HCT116 (cell line): ENCODE measurements at regions not wholly inside any gene's neighbourhood (a gene's known extent, or its start where the extent isn't known, plus 50 kb on each side); places are given as distances from the start of the nearest gene placed in this dataset.

ENCODE experiments used
- ATAC-seq: fragments of 200-7000 bp; cut with Tn5 transposase; 2 replicates; pipeline ENCODE4 v1.9.1; 2020; ENCODE audit warnings: mild to moderate bottlenecking, moderate library complexity
- BruUV-seq: library from RNA; stranded (reverse); fragments of 400-500 nt; replicated peaks from 2 replicates; lab custom pipeline; 2021; lab: Mats Ljungman, UMichigan
- CTCF ChIA-PET: fragments of 300-600 bp; sonication (Branson Sonifier 250); formaldehyde crosslinking; loops from one replicate; lab custom pipeline; 2021; ENCODE audit warnings: antibody characterized with exemption; lab: Charles Lee
- POLR2A ChIA-PET: fragments of 300-600, 350-600 bp; sonication (Branson Sonifier 250); formaldehyde crosslinking; loops from one replicate; lab custom pipeline; 2021; ENCODE audit warnings: antibody characterized with exemption; lab: Charles Lee
- RAD21 ChIA-PET, 2 experiments: fragments of 300-600 bp; sonication (Branson Sonifier 250); formaldehyde crosslinking; loops; one replicate each; lab custom pipeline; 2023; ENCODE audit warnings: low total read pairs in 2 of 2; ENCODE audit not compliant: uncharacterized antibody in 2 of 2, unreplicated experiment in 2 of 2, low non-redundant PET in 1 of 2; lab: Charles Lee
- DNase-seq: peaks from one replicate; pipeline ENCODE4 v3.0.0-alpha.2; 2010; ENCODE audit warnings: low read depth, low spot score
- H2AFZ ChIP-seq: fragments of 200-600 bp; shearing (Covaris generic), sonication (generic); 2 replicates; pipeline ENCODE4 v1.6.1; 2017; ENCODE audit warnings: low read depth, mixed run types, mixed read lengths, antibody characterized with exemption, low read length; ENCODE audit not compliant: poor library complexity, severe bottlenecking
- H3K27ac ChIP-seq: 2 replicates; pipeline ENCODE4 v1.5.1; 2012; ENCODE audit warnings: low read depth, low read length
- H3K27me3 ChIP-seq: fragments of 200-600 bp; sonication (generic); 2 replicates; pipeline ENCODE4 v1.6.1; 2016; ENCODE audit warnings: mixed run types, low read length, mixed read lengths; ENCODE audit not compliant: insufficient read depth
- H3K36me3 ChIP-seq, 2 experiments: fragments of 200-500 bp in 1 of 2; fragments of 200-600 bp in 1 of 2; sonication (Bioruptor generic) in 1 of 2; sonication (generic) in 1 of 2; 2 replicates each; pipeline versions ENCODE4 v1.5.1 to v1.6.1; 2014 to 2016; ENCODE audit warnings: low read length in 2 of 2, inconsistent platforms in 1 of 2, mixed read lengths in 1 of 2, mixed run types in 1 of 2; ENCODE audit not compliant: insufficient read depth in 2 of 2, control insufficient read depth in 1 of 2
- H3K4me1 ChIP-seq, 2 experiments: fragments of 200-600 bp in 1 of 2; sonication (generic) in 1 of 2; 2 replicates each; pipeline versions ENCODE4 v1.5.1 to v1.6.1; 2012 to 2017; ENCODE audit warnings: low read length in 2 of 2, inconsistent platforms in 1 of 2, mild to moderate bottlenecking in 1 of 2, mixed read lengths in 1 of 2, mixed run types in 1 of 2, moderate library complexity in 1 of 2; ENCODE audit not compliant: insufficient read depth in 2 of 2, control insufficient read depth in 1 of 2
- H3K4me2 ChIP-seq: fragments of 200-600 bp; sonication (generic); 2 replicates; pipeline ENCODE4 v1.6.1; 2017; ENCODE audit warnings: mixed run types, low read length, mixed read lengths
- H3K4me3 ChIP-seq, 2 experiments: fragments of 200-600 bp in 1 of 2; sonication (generic) in 1 of 2; replicated peaks in 1 of 2; 2 replicates each; pipeline ENCODE4 v1.5.1; 2011 to 2016; ENCODE audit warnings: low read length in 2 of 2, control low read depth in 1 of 2, low read depth in 1 of 2, mild to moderate bottlenecking in 1 of 2, mixed read lengths in 1 of 2, mixed run types in 1 of 2
- H3K79me2 ChIP-seq: fragments of 200-600 bp; sonication (generic); 2 replicates; pipeline ENCODE4 v1.6.1; 2017; ENCODE audit warnings: mild to moderate bottlenecking, mixed run types, low read length, moderate library complexity, mixed read lengths; ENCODE audit not compliant: insufficient read depth
- H3K9ac ChIP-seq: fragments of 200-600 bp; sonication (generic); 2 replicates; pipeline ENCODE4 v1.6.1; 2016; ENCODE audit warnings: low read length, mixed read lengths
- H3K9me2 ChIP-seq: fragments of 200-600 bp; sonication (generic), shearing (Covaris generic); 2 replicates; pipeline ENCODE4 v1.6.1; 2017; ENCODE audit warnings: mixed run types, mild to moderate bottlenecking, moderate library complexity; ENCODE audit not compliant: insufficient read depth
- H3K9me3 ChIP-seq, 2 experiments: fragments of 200-500 bp in 1 of 2; fragments of 200-600 bp in 1 of 2; sonication (Bioruptor generic) in 1 of 2; sonication (generic) in 1 of 2; 2 replicates each; pipeline ENCODE4 v1.6.1; 2014 to 2017; ENCODE audit warnings: low read length in 2 of 2, mixed read lengths in 2 of 2, inconsistent platforms in 1 of 2, low read depth in 1 of 2, mild to moderate bottlenecking in 1 of 2, mixed run types in 1 of 2, moderate library complexity in 1 of 2; ENCODE audit not compliant: control insufficient read depth in 1 of 2, insufficient read depth in 1 of 2
- H4K20me1 ChIP-seq: fragments of 200-600 bp; sonication (generic), shearing (Covaris generic); 2 replicates; pipeline ENCODE4 v1.6.1; 2017; ENCODE audit warnings: mixed run types, mild to moderate bottlenecking, moderate library complexity; ENCODE audit not compliant: insufficient read depth
- CBX3 ChIP-seq: IDR thresholded peaks from 2 replicates; pipeline ENCODE4 v1.6.1; 2012; ENCODE audit warnings: low read depth
- CTCF ChIP-seq, 3 experiments: fragments of 200-600 bp in 1 of 3; sonication (generic) in 1 of 3; IDR thresholded peaks in 2 of 3; conservative IDR thresholded peaks in 1 of 3; 2 replicates each; pipeline ENCODE4 v1.5.1; 2012 to 2017; ENCODE audit warnings: low read depth in 2 of 3, low read length in 2 of 3, antibody characterized with exemption in 1 of 3, borderline replicate concordance in 1 of 3, control low read depth in 1 of 3, mild to moderate bottlenecking in 1 of 3, mixed read lengths in 1 of 3, mixed run types in 1 of 3, moderate library complexity in 1 of 3; ENCODE audit not compliant: insufficient read depth in 1 of 3
- EGR1 ChIP-seq: IDR thresholded peaks from 2 replicates; pipeline ENCODE4 v1.6.1; 2012; ENCODE audit warnings: low read depth
- ELF1 ChIP-seq: IDR thresholded peaks from 2 replicates; pipeline ENCODE4 v1.6.1; 2012; ENCODE audit warnings: low read depth, borderline replicate concordance
- EZH2 ChIP-seq: fragments of 200-600 bp; sonication (generic); IDR thresholded peaks from 2 replicates; pipeline ENCODE4 v1.6.1; 2017; ENCODE audit warnings: antibody characterized with exemption, mixed run types
- FOSL1 ChIP-seq: IDR thresholded peaks from 2 replicates; pipeline ENCODE4 v1.6.1; 2012; ENCODE audit warnings: low read depth
- MAX ChIP-seq: IDR thresholded peaks from 2 replicates; pipeline ENCODE4 v1.6.1; 2012
- RAD21 ChIP-seq: IDR thresholded peaks from 2 replicates; pipeline ENCODE4 v1.6.1; 2012; ENCODE audit warnings: low read depth, mild to moderate bottlenecking
- REST ChIP-seq: IDR thresholded peaks from 2 replicates; pipeline ENCODE4 v1.6.1; 2012; ENCODE audit warnings: low read depth
- SIN3A ChIP-seq: IDR thresholded peaks from 2 replicates; pipeline ENCODE4 v1.6.1; 2012; ENCODE audit warnings: low read depth
- SP1 ChIP-seq: IDR thresholded peaks from 2 replicates; pipeline ENCODE4 v1.6.1; 2012; ENCODE audit warnings: low read depth
- YY1 ChIP-seq: IDR thresholded peaks from 2 replicates; pipeline ENCODE4 v1.6.1; 2011; ENCODE audit warnings: low read length, low read depth, moderate library complexity, mild to moderate bottlenecking; ENCODE audit not compliant: insufficient replicate concordance; ENCODE audit errors: extremely low read depth
- ZBTB33 ChIP-seq: IDR thresholded peaks from 2 replicates; pipeline ENCODE4 v1.6.1; 2011; ENCODE audit warnings: mild to moderate bottlenecking, low read length, moderate library complexity; ENCODE audit not compliant: insufficient replicate concordance; ENCODE audit errors: extremely low read depth
- ZFX ChIP-seq: fragments of 450-650 bp; IDR thresholded peaks from 2 replicates; pipeline ENCODE4 v1.6.1; 2017
- intact Hi-C: fragments of 100-400 bp; cut with micrococcal nuclease; formaldehyde crosslinking; loops from 2 replicates; pipeline ENCODE4 v1.10.0; 2022

GRCh38 chr2:239454507-239454906, 53.7 kb upstream of the HDAC4 start:
- H3K79me2 ChIP-seq = no peaks in the 10 kb centered on the region
- no peaks in the 10 kb centered on the region for H3K4me1 ChIP-seq
- no peaks in the 10 kb centered on the region for H3K9me3 ChIP-seq
- H3K27me3 ChIP-seq = peaks cover 4% of the 10 kb centered on the region; the same call in 1 of the 2 replicates
- RAD21 ChIA-PET = no interaction called here
- H3K9ac ChIP-seq = no peak overlapping the region
- no peaks in the 10 kb centered on the region for H4K20me1 ChIP-seq
- TF ChIP-seq EGR1 (no peak), REST (no peak), ZBTB33 (no peak), ZFX (no peak), MAX (no peak), CTCF (IDR thresholded peaks at IDR 0.05 in 2 of 3, conservative IDR thresholded peaks at IDR 0.05 in 1 of 3; ENCODE audit: borderline replicate concordance in 1 of 3, insufficient read depth in 1 of 3, low read depth in 2 of 3, low read length in 2 of 3) (no peak), CBX3 (no peak), RAD21 (no peak), ELF1 (no peak), FOSL1 (no peak), EZH2 (no peak), SP1 (no peak), SIN3A (no peak), YY1 (no peak)
- TF ChIP-seq, all 23 proteins: peak for 0
- no peak overlapping the region for H2AFZ ChIP-seq
- no peaks in the 10 kb centered on the region for H3K9me2 ChIP-seq
- BruUV-seq = no TSS peak
- ATAC-seq (no peak), DNase-seq (no peak)
- H3K27ac ChIP-seq = no peak overlapping the region
- intact Hi-C loops = no loop called here
- H3K4me3 ChIP-seq = no peak overlapping the region
- CTCF ChIA-PET = no interaction called here
- POLR2A ChIA-PET = no interaction called here
- no peaks in the 10 kb centered on the region for H3K36me3 ChIP-seq
- no peak overlapping the region for H3K4me2 ChIP-seq
